Fibroblast of lung (primary cell): ENCODE measurements at regions not wholly inside any gene's neighbourhood (a gene's known extent, or its start where the extent isn't known, plus 50 kb on each side); places are given as distances from the start of the nearest gene placed in this dataset.
A peak's percentile ranks its signal among the peaks of the same experiment; 100 is the strongest.

ENCODE experiments used
- DNase-seq, 2 donors: peaks; one replicate each; pipeline versions ENCODE4 v3.0.0 to v3.0.0-alpha.2; 2010; ENCODE audit warnings: low read depth in 2 of 2
- H2AFZ ChIP-seq: 2 replicates; pipeline ENCODE4 v1.5.1; 2012; ENCODE audit warnings: low read length, control low read depth, inconsistent platforms
- H3K27ac ChIP-seq: 2 replicates; pipeline ENCODE4 v1.5.1; 2011; ENCODE audit warnings: low read length, control low read depth; ENCODE audit not compliant: insufficient read depth
- H3K27me3 ChIP-seq: 2 replicates; pipeline ENCODE4 v1.5.1; 2011; ENCODE audit warnings: mild to moderate bottlenecking, low read length; ENCODE audit not compliant: control insufficient read depth, insufficient read depth
- H3K36me3 ChIP-seq: 2 replicates; pipeline ENCODE4 v1.5.1; 2011; ENCODE audit warnings: low read length; ENCODE audit not compliant: control insufficient read depth, insufficient read depth
- H3K4me1 ChIP-seq: 2 replicates; pipeline ENCODE4 v1.5.1; 2011; ENCODE audit warnings: low read length; ENCODE audit not compliant: control insufficient read depth, insufficient read depth; ENCODE audit errors: extremely low read depth
- H3K4me2 ChIP-seq: 2 replicates; pipeline ENCODE4 v1.5.1; 2011; ENCODE audit warnings: low read length, control low read depth; ENCODE audit not compliant: insufficient read depth; ENCODE audit errors: extremely low read depth
- H3K4me3 ChIP-seq, 4 experiments: fragments of 200-600 bp in 1 of 4; sonication (generic) in 1 of 4; replicated peaks in 1 of 4; 2 replicates each; pipeline ENCODE4 v1.5.1; 2011 to 2016; ENCODE audit warnings: low read length in 4 of 4, low read depth in 3 of 4, mild to moderate bottlenecking in 3 of 4, control low read depth in 2 of 4, inconsistent platforms in 1 of 4, mixed read lengths in 1 of 4; ENCODE audit not compliant: insufficient read depth in 1 of 4; ENCODE audit errors: control extremely low read depth in 1 of 4
- H3K79me2 ChIP-seq: 2 replicates; pipeline ENCODE4 v1.5.1; 2012; ENCODE audit warnings: mild to moderate bottlenecking, low read length, inconsistent platforms; ENCODE audit not compliant: control insufficient read depth, insufficient read depth
- H3K9ac ChIP-seq: 2 replicates; pipeline ENCODE4 v1.5.1; 2011; ENCODE audit warnings: mild to moderate bottlenecking, low read length, control low read depth; ENCODE audit not compliant: insufficient read depth
- H3K9me3 ChIP-seq: 2 replicates; pipeline ENCODE4 v1.5.1; 2012; ENCODE audit warnings: low read depth, low read length; ENCODE audit not compliant: control insufficient read depth, insufficient read depth
- H4K20me1 ChIP-seq: 2 replicates; pipeline ENCODE4 v1.5.1; 2011; ENCODE audit warnings: low read length; ENCODE audit not compliant: control insufficient read depth, insufficient read depth; ENCODE audit errors: extremely low read depth
- EZH2 ChIP-seq: IDR thresholded peaks from 2 replicates; pipeline ENCODE4 v1.5.1; 2012; ENCODE audit warnings: low read length, control low read depth, mild to moderate bottlenecking; ENCODE audit errors: missing control alignments
- TF ChIP-seq, protein P1 (sequence below), 2 donors: IDR thresholded peaks in 1 of 2; conservative IDR thresholded peaks in 1 of 2; 1 replicate in 1 of 2; 2 replicates in 1 of 2; pipeline ENCODE4 v1.5.1; 2011 to 2012; ENCODE audit warnings: low read length in 2 of 2, control low read depth in 1 of 2, inconsistent platforms in 1 of 2, low read depth in 1 of 2, mild to moderate bottlenecking in 1 of 2

DNA sequence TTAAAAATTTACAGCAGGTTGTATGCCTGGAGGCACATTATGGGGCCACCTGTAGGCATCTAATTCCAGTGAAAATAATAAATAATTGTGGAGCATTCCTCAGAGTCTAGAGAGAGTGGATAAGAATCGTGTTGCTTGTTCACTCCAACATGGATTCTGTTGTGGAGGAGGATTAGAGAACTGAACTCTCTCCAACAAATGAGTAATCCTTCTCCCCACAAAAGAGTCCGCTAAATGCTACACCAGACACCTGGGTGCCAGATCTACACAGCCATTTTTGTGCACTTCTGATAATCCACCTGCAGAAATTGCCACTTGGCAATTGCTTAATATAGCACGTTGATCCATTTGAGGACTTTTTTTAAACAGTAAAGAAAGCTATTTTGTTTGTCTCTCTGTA is 113.7 kb upstream of the DPYD start:
- H2AFZ ChIP-seq = no peak overlapping the region
- TF ChIP-seq, protein P1, sequence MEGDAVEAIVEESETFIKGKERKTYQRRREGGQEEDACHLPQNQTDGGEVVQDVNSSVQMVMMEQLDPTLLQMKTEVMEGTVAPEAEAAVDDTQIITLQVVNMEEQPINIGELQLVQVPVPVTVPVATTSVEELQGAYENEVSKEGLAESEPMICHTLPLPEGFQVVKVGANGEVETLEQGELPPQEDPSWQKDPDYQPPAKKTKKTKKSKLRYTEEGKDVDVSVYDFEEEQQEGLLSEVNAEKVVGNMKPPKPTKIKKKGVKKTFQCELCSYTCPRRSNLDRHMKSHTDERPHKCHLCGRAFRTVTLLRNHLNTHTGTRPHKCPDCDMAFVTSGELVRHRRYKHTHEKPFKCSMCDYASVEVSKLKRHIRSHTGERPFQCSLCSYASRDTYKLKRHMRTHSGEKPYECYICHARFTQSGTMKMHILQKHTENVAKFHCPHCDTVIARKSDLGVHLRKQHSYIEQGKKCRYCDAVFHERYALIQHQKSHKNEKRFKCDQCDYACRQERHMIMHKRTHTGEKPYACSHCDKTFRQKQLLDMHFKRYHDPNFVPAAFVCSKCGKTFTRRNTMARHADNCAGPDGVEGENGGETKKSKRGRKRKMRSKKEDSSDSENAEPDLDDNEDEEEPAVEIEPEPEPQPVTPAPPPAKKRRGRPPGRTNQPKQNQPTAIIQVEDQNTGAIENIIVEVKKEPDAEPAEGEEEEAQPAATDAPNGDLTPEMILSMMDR (conservative IDR thresholded peaks at IDR 0.05 in 1 of 2, IDR thresholded peaks at IDR 0.05 in 1 of 2; ENCODE audit: low read depth in 1 of 2, low read length in 2 of 2) = no peak
- TF ChIP-seq EZH2 = no peak
- no peaks in the 10 kb centered on the region for H3K4me1 ChIP-seq
- H3K4me3 ChIP-seq = no peak overlapping the region
- no peak overlapping the region for H3K27ac ChIP-seq
- no peaks in the 10 kb centered on the region for H3K36me3 ChIP-seq
- peak overlapping the region; percentile 42 for H3K4me2 ChIP-seq
- H3K9ac ChIP-seq = no peak overlapping the region
- H3K79me2 ChIP-seq = peaks cover 16% of the 10 kb centered on the region
- no peaks in the 10 kb centered on the region for H3K27me3 ChIP-seq
- no peaks in the 10 kb centered on the region for H4K20me1 ChIP-seq
- no peaks in the 10 kb centered on the region for H3K9me3 ChIP-seq
- DNase-seq = peak in 1 of 2 donors; percentile 87

DNA sequence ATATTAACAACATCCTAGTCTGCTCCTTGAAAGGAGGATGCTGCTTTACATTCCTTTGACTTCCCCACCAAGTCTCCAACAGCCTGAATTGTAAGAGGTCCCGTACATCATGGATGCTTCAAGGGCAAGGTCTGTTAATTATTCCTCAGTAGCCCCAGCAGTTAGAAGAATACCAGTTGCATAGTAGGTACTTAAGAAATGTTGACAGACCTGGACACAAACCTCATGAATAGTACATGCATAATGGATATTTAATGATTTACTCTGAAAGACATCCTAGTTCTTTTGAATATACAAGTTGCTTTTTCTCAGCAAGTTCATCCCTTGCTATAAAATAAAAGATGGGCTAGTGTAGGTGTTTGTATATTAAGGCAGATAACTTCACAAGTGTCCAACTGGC is 112.1 kb upstream of the DPYD start:
- no peak overlapping the region for H3K9ac ChIP-seq
- H3K4me1 ChIP-seq = peaks cover 2% of the 10 kb centered on the region
- no peaks in the 10 kb centered on the region for H3K9me3 ChIP-seq
- no peak for TF ChIP-seq EZH2
- TF ChIP-seq, protein P1 (conservative IDR thresholded peaks at IDR 0.05 in 1 of 2, IDR thresholded peaks at IDR 0.05 in 1 of 2; ENCODE audit: low read depth in 1 of 2, low read length in 2 of 2) = no peak
- no peaks in the 10 kb centered on the region for H3K36me3 ChIP-seq
- no peak overlapping the region for H3K4me2 ChIP-seq
- no peaks in the 10 kb centered on the region for H3K27me3 ChIP-seq
- H4K20me1 ChIP-seq = no peaks in the 10 kb centered on the region
- DNase-seq = no peak
- H3K27ac ChIP-seq = no peak overlapping the region
- H2AFZ ChIP-seq = no peak overlapping the region
- no peak overlapping the region for H3K4me3 ChIP-seq
- peaks cover 18% of the 10 kb centered on the region for H3K79me2 ChIP-seq

DNA sequence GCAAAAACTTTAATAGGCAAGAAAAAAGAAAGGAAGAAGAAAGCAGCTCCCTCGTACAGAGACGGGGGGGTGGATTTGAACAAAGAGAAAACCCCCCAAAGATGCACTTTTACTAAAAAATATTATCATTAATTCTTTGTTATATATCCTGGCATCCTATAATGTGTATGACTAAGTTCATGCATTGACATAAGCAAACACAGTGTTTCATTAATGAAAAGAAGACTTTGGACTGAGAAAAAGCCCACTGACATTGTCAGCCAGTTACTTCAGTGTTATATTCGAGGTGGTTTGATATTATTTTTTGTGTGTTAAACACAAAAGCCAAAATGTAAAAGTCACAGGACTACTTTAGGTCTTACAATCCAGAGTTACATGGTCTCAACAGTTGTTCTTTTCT is 110.1 kb upstream of the DPYD start:
- Histone ChIP-seq H3K27me3 (no peaks in the 10 kb centered on the region), H3K4me1 (peaks cover 2% of the 10 kb centered on the region), H4K20me1 (no peaks in the 10 kb centered on the region), H3K9ac (no peak overlapping the region), H3K79me2 (peaks cover 14% of the 10 kb centered on the region), H3K4me3 (no peak overlapping the region), H2AFZ (no peak overlapping the region), H3K9me3 (no peaks in the 10 kb centered on the region), H3K36me3 (no peaks in the 10 kb centered on the region), H3K4me2 (peak overlapping the region; percentile 11), H3K27ac (peak overlapping the region; percentile 17)
- TF ChIP-seq EZH2 = no peak
- TF ChIP-seq, protein P1 (conservative IDR thresholded peaks at IDR 0.05 in 1 of 2, IDR thresholded peaks at IDR 0.05 in 1 of 2; ENCODE audit: low read depth in 1 of 2, low read length in 2 of 2) = no peak
- no peak for DNase-seq
